Effector memory CD8-positive, alpha-beta T cell (primary cell): ENCODE measurements at regions not wholly inside any gene's neighbourhood (a gene's known extent, or its start where the extent isn't known, plus 50 kb on each side); places are given as distances from the start of the nearest gene placed in this dataset.

Experiments
- ATAC-seq: fragments of 150-1000 bp; cut with Tn5 transposase; replicated peaks from 2 replicates; pipeline ENCODE4 v1.10.0; 2021; ENCODE audit warnings: mild to moderate bottlenecking, moderate library complexity
- DNase-seq, 3 experiments: peaks; one replicate each; pipeline ENCODE4 v3.0.0; 2021
- H3K27ac Mint-ChIP-seq, 2 donors: one replicate each; pipeline ENCODE4 v1.8.0; 2022; ENCODE audit warnings: mild to moderate bottlenecking in 2 of 2, mixed read lengths in 2 of 2, moderate library complexity in 2 of 2
- H3K27me3 Mint-ChIP-seq, 2 donors: one replicate each; pipeline ENCODE4 v1.8.0; 2022; ENCODE audit warnings: mixed read lengths in 2 of 2
- H3K36me3 Mint-ChIP-seq: one replicate; pipeline ENCODE4 v1.8.0; 2022; ENCODE audit warnings: mild to moderate bottlenecking, moderate library complexity, mixed read lengths; ENCODE audit not compliant: insufficient read depth
- H3K4me1 Mint-ChIP-seq, 2 donors: one replicate each; pipeline ENCODE4 v1.8.0; 2022; ENCODE audit warnings: low read depth in 2 of 2, mixed read lengths in 2 of 2
- H3K4me3 Mint-ChIP-seq, 2 donors: one replicate each; pipeline ENCODE4 v1.8.0; 2022; ENCODE audit warnings: mild to moderate bottlenecking in 2 of 2, mixed read lengths in 2 of 2, moderate library complexity in 2 of 2
- H3K9me3 Mint-ChIP-seq, 2 donors: one replicate each; pipeline ENCODE4 v1.8.0; 2022; ENCODE audit warnings: mixed read lengths in 2 of 2

GRCh38 chr18:46362533-46362932 is 258.3 kb downstream of the HAUS1 start:
- no peaks in the 10 kb centered on the region for H3K9me3 Mint-ChIP-seq
- no peak for DNase-seq
- H3K4me3 Mint-ChIP-seq, result no peak overlapping the region
- no peak for ATAC-seq
- H3K36me3 Mint-ChIP-seq, result peaks cover 3% of the 10 kb centered on the region
- peaks cover 0 to 9% of the 10 kb centered on the region in 2 donors for H3K4me1 Mint-ChIP-seq
- H3K27ac Mint-ChIP-seq, result no peak overlapping the region
- H3K27me3 Mint-ChIP-seq, result peaks cover 0 to 5% of the 10 kb centered on the region in 2 donors

GRCh38 chr18:46364048-46364447 is 259.9 kb downstream of the HAUS1 start:
- Mint-ChIP-seq H3K4me1 (peaks cover 0 to 4% of the 10 kb centered on the region in 2 donors), H3K36me3 (no peaks in the 10 kb centered on the region), H3K4me3 (no peak overlapping the region), H3K27ac (no peak overlapping the region), H3K27me3 (peaks cover 0 to 5% of the 10 kb centered on the region in 2 donors), H3K9me3 (no peaks in the 10 kb centered on the region)
- DNase-seq, result no peak
- ATAC-seq, result no peak

- no peak overlapping the region for H3K27ac Mint-ChIP-seq
- H3K27me3 Mint-ChIP-seq, result no peaks in the 10 kb centered on the region
- H3K4me3 Mint-ChIP-seq, result no peak overlapping the region
- no peaks in the 10 kb centered on the region for H3K36me3 Mint-ChIP-seq
- H3K9me3 Mint-ChIP-seq, result peaks cover 0 to 4% of the 10 kb centered on the region in 2 donors
- ATAC-seq, result no peak
- peaks cover 0 to 2% of the 10 kb centered on the region in 2 donors for H3K4me1 Mint-ChIP-seq
- no peak for DNase-seq
These were observed 262.0 kb downstream of the HAUS1 start for GRCh38 chr18:46366201-46366600.

- H3K4me1 Mint-ChIP-seq, result peaks cover 0 to 2% of the 10 kb centered on the region in 2 donors
- DNase-seq (no peak), ATAC-seq (no peak)
- H3K9me3 Mint-ChIP-seq, result peaks cover 0 to 4% of the 10 kb centered on the region in 2 donors
- no peaks in the 10 kb centered on the region for H3K36me3 Mint-ChIP-seq
- H3K27ac Mint-ChIP-seq, result no peak overlapping the region
- H3K27me3 Mint-ChIP-seq, result no peaks in the 10 kb centered on the region
- H3K4me3 Mint-ChIP-seq, result no peak overlapping the region
These were observed 262.7 kb downstream of the HAUS1 start for GRCh38 chr18:46366751-46367376.

DNA sequence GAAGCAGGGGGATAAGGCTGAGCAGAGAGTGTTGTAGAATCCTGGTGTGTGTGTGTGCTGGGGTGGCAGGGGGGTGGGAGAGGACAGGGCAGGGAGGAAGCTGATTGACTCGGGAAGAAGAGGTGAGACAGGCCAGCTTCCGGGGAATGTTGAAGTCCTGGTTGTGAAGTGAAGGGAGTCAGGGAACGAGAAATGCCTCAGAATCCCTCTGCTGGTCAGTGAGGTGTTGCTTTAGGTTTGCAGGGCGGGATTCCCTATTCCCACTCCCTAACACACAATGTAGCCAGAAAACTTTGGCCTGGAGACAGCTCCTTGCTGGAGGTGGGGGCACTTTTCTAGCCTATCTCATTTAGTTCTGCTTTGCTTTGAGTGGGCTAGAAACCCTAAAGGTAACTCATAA is 265.1 kb downstream of the HAUS1 start:
- no peak overlapping the region for H3K27ac Mint-ChIP-seq
- no peak for DNase-seq
- no peak for ATAC-seq
- no peaks in the 10 kb centered on the region for H3K36me3 Mint-ChIP-seq
- H3K4me3 Mint-ChIP-seq, result no peak overlapping the region
- H3K9me3 Mint-ChIP-seq, result peaks cover 0 to 4% of the 10 kb centered on the region in 2 donors
- H3K27me3 Mint-ChIP-seq, result no peaks in the 10 kb centered on the region
- peaks cover 3 to 4% of the 10 kb centered on the region in 2 donors for H3K4me1 Mint-ChIP-seq

DNA sequence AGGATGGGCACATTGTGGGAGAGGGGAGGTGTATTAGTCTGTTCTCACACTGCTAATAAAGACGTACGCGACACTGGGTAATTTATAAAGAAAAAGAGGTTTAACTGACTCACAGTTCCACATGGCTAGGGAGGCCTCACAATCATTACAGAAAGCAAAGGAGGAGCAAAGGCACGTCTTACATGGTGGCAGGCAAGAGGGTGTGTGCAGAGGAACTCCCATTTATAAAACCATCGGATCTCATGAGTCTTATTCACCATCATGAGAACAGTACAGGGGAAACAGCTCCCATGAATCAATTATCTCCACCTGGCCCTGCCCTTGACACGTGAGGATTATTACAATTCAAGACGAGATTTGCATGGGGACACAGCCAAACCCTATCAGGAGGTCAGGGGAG is 266.7 kb downstream of the HAUS1 start:
- no peak for DNase-seq
- H3K27ac Mint-ChIP-seq, result no peak overlapping the region
- no peaks in the 10 kb centered on the region for H3K27me3 Mint-ChIP-seq
- H3K36me3 Mint-ChIP-seq, result no peaks in the 10 kb centered on the region
- peaks cover 4 to 7% of the 10 kb centered on the region in 2 donors for H3K4me1 Mint-ChIP-seq
- no peak for ATAC-seq
- peaks cover 0 to 4% of the 10 kb centered on the region in 2 donors for H3K9me3 Mint-ChIP-seq
- no peak overlapping the region for H3K4me3 Mint-ChIP-seq

DNA sequence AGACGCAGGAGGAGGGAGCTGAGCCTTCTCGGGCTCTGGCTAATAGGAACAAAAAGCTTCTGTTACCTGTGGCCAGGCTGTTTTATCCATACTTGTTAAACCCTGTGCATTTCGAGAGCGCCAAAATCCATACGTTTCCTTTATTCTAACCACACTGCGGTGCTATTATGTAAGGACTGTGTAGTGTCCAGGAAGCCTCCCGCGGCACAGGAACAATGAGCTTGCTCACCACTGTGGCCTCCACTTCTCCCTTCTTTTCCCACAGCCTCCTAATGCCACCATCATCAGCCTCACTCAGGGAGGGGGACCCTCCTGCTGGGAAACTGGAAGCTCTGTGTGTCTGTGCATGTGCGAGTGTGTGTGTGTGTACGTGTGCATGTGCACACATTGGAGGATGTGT is 268.5 kb downstream of the HAUS1 start:
- Mint-ChIP-seq H3K27ac (no peak overlapping the region), H3K9me3 (peaks cover 0 to 4% of the 10 kb centered on the region in 2 donors), H3K27me3 (no peaks in the 10 kb centered on the region), H3K36me3 (no peaks in the 10 kb centered on the region), H3K4me1 (peaks cover 4 to 10% of the 10 kb centered on the region in 2 donors), H3K4me3 (no peak overlapping the region)
- ATAC-seq (no peak), DNase-seq (no peak)

DNA sequence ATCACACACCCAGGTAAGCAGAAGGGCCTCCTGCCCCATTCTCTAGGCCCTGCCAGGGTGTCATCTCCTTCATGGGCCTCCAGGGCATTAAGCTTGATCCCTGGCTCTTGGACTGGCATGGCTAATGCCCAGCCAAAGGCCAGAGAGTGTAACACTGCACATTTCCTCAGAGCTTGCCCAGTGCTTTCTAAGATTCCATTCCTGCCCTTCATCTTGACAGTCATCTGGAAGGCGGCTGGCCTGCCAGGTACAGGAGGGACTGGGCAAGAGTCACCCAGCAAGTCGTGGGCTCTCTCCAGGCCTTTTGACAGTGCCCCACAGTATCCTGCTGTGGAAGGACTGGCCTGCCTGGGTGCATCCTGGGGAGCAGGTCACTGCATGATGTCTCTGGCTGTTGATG is 268.9 kb downstream of the HAUS1 start:
- H3K9me3 Mint-ChIP-seq, result peaks cover 0 to 4% of the 10 kb centered on the region in 2 donors
- H3K27ac Mint-ChIP-seq, result no peak overlapping the region
- ATAC-seq (no peak), DNase-seq (no peak)
- peaks cover 4 to 10% of the 10 kb centered on the region in 2 donors for H3K4me1 Mint-ChIP-seq
- H3K27me3 Mint-ChIP-seq, result no peaks in the 10 kb centered on the region
- H3K36me3 Mint-ChIP-seq, result no peaks in the 10 kb centered on the region
- H3K4me3 Mint-ChIP-seq, result no peak overlapping the region

DNA sequence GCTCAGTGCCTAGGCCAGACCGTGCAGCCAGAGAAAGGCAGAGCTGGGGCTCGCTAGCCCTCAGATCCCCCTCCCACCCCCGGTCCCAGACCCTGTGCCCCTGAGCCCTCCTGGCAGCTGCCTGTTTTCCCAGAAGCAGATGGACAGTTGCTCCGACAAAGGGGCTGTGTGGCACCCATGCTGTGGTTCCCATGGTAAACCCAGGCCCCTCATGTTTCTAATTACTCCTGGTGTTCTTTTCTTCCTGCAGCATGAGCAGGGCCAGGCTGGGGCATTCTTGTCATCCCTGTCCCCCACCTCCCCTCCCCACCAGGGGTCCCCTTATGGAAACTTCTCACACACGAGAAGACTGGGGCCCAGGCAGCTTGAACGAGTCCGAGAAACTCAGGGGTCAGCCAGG is 269.6 kb downstream of the HAUS1 start:
- DNase-seq (no peak), ATAC-seq (no peak)
- Mint-ChIP-seq H3K27ac (no peak overlapping the region), H3K27me3 (no peaks in the 10 kb centered on the region), H3K4me1 (peaks cover 4 to 10% of the 10 kb centered on the region in 2 donors), H3K4me3 (no peak overlapping the region), H3K9me3 (peaks cover 0 to 4% of the 10 kb centered on the region in 2 donors), H3K36me3 (no peaks in the 10 kb centered on the region)

- H3K27me3 Mint-ChIP-seq, result no peaks in the 10 kb centered on the region
- no peaks in the 10 kb centered on the region for H3K36me3 Mint-ChIP-seq
- H3K27ac Mint-ChIP-seq, result no peak overlapping the region
- H3K9me3 Mint-ChIP-seq, result peaks cover 0 to 4% of the 10 kb centered on the region in 2 donors
- H3K4me3 Mint-ChIP-seq, result no peak overlapping the region
- H3K4me1 Mint-ChIP-seq, result peaks cover 4 to 10% of the 10 kb centered on the region in 2 donors
- DNase-seq (no peak), ATAC-seq (no peak)
These were observed 270.7 kb downstream of the HAUS1 start for GRCh38 chr18:46374850-46375249.

DNA sequence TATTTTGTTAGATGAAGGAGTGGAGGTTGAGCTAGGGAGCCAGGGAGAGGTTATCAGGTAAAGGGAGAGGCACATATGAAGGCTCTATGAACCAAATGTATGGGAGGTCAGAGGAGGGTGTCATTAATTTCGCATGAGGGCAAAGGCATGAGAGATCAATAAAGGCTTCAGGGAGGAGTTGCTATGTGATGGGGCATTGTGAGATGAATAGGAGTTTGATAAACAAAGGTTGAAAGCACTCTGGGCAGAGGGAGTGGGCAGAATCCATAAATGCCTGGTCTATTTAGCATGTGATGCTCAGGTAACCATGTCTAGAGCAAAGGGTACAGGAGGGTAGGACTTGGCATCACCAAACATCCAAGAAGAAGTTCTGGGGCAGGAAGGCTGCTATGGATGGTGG is 273.4 kb downstream of the HAUS1 start:
- Mint-ChIP-seq H3K36me3 (no peaks in the 10 kb centered on the region), H3K4me1 (peaks cover 4 to 12% of the 10 kb centered on the region in 2 donors)
- no peak for ATAC-seq

GRCh38 chr18:46378126-46378863 is 274.1 kb downstream of the HAUS1 start:
- H3K27ac Mint-ChIP-seq, result no peak overlapping the region
- no peaks in the 10 kb centered on the region for H3K9me3 Mint-ChIP-seq
- no peak overlapping the region for H3K4me3 Mint-ChIP-seq
- H3K27me3 Mint-ChIP-seq, result no peaks in the 10 kb centered on the region
- no peaks in the 10 kb centered on the region for H3K36me3 Mint-ChIP-seq
- H3K4me1 Mint-ChIP-seq, result peaks cover 4 to 10% of the 10 kb centered on the region in 2 donors
- ATAC-seq (no peak), DNase-seq (no peak)

More for the DNA sequence above, 273.4 kb downstream of the HAUS1 start:
- no peak overlapping the region for H3K27ac Mint-ChIP-seq
- no peaks in the 10 kb centered on the region for H3K27me3 Mint-ChIP-seq
- no peak overlapping the region for H3K4me3 Mint-ChIP-seq
- no peak for DNase-seq
- H3K9me3 Mint-ChIP-seq, result no peaks in the 10 kb centered on the region

DNA sequence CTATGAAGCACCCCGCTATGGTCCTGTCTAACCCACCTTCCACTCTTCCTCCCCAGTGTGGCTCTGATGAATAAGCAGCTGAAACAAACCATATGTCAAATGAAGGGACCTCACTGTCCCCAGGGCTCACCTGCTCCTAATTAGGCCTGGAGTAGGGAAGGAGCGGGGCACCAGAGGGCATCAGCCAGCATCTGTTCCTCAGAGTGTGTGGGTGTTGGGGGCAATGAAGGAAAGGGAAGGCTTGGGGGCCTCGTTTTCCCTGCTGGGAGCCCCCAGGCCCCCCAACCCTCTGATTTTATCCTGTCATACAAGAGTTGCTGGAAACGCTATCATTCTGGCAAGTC is 274.7 kb downstream of the HAUS1 start:
- no peak for ATAC-seq
- no peak for DNase-seq
- no peaks in the 10 kb centered on the region for H3K27me3 Mint-ChIP-seq
- H3K4me3 Mint-ChIP-seq, result no peak overlapping the region
- no peak overlapping the region for H3K27ac Mint-ChIP-seq
- no peaks in the 10 kb centered on the region for H3K36me3 Mint-ChIP-seq
- no peaks in the 10 kb centered on the region for H3K9me3 Mint-ChIP-seq
- H3K4me1 Mint-ChIP-seq, result peaks cover 4 to 10% of the 10 kb centered on the region in 2 donors

DNA sequence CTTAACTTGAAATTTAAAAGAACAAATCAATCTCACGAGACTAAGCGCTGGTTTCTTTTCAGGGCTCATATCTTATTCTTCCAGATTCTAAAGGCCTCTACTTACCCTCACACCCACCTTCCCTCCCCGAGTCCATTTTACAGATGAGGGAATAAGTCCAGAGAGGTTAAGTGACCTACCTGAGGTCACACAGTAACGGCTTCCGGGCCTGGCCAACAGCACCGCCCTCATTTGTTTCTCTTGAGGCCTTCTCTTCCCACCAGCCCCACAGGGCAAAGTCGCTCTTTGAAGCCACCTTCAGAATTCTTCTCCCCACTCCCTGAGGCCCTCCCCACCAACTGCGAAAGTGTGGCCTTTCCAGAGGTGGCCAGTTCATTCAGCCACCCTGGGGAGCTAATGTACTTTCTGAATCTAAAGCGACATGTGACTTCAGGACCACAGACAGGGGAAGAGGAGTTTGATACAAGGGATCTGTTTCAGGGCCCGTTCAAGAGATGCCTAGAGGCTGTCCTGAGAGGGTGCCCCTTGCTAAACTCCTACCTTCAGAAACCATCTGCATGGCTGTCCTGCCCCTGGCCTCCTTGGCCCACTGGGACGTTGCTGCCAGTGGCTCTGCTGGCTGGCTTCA is 275.3 kb downstream of the HAUS1 start:
- Mint-ChIP-seq H3K36me3 (no peaks in the 10 kb centered on the region), H3K27ac (no peak overlapping the region), H3K27me3 (peaks cover 2 to 4% of the 10 kb centered on the region in 2 donors), H3K4me1 (peaks cover 0 to 10% of the 10 kb centered on the region in 2 donors), H3K4me3 (no peak overlapping the region), H3K9me3 (no peaks in the 10 kb centered on the region)
- DNase-seq (no peak), ATAC-seq (no peak)
